Endodermal cell (in vitro differentiated cells): ENCODE measurements at regions not wholly inside any gene's neighbourhood (a gene's known extent, or its start where the extent isn't known, plus 50 kb on each side); places are given as distances from the start of the nearest gene placed in this dataset.

Experiments used
- DNase-seq: peaks from one replicate; pipeline ENCODE4 v3.0.0-alpha.2; 2017
- H3K27ac ChIP-seq: 2 replicates; pipeline ENCODE4 v1.5.1; 2013; ENCODE audit warnings: mild to moderate bottlenecking, low read depth, low read length, moderate library complexity
- H3K27me3 ChIP-seq: 2 replicates; pipeline ENCODE4 v1.6.1; 2013; ENCODE audit warnings: mild to moderate bottlenecking, low read length, moderate library complexity; ENCODE audit not compliant: insufficient read depth, control insufficient read depth, poor library complexity, severe bottlenecking
- H3K36me3 ChIP-seq: 2 replicates; pipeline ENCODE4 v1.7.0; 2013; ENCODE audit warnings: mild to moderate bottlenecking, low read length, moderate library complexity; ENCODE audit not compliant: control insufficient read depth, insufficient read depth
- H3K4me1 ChIP-seq: one replicate; pipeline ENCODE4 v1.7.0; 2013; ENCODE audit warnings: low read length; ENCODE audit not compliant: control insufficient read depth, insufficient read depth
- H3K4me3 ChIP-seq: 2 replicates; pipeline ENCODE4 v1.5.1; 2013; ENCODE audit warnings: mild to moderate bottlenecking, low read length, moderate library complexity
- H3K9ac ChIP-seq: 2 replicates; pipeline ENCODE4 v1.6.1; 2013; ENCODE audit warnings: mild to moderate bottlenecking, low read length, moderate library complexity; ENCODE audit not compliant: poor library complexity, severe bottlenecking; ENCODE audit errors: extremely low read depth
- H3K9me3 ChIP-seq: 2 replicates; pipeline ENCODE4 v1.6.1; 2013; ENCODE audit warnings: mild to moderate bottlenecking, low read length, moderate library complexity; ENCODE audit not compliant: control insufficient read depth
- H3K27ac Mint-ChIP-seq: 2 replicates; pipeline ENCODE4 v1.8.0; 2020; ENCODE audit warnings: mixed read lengths
- H3K27me3 Mint-ChIP-seq: 2 replicates; pipeline ENCODE4 v1.8.0; 2021; ENCODE audit warnings: mild to moderate bottlenecking, mixed read lengths; ENCODE audit not compliant: insufficient read depth
- H3K36me3 Mint-ChIP-seq: 2 replicates; pipeline ENCODE4 v1.8.0; 2020; ENCODE audit warnings: low read depth, mixed read lengths
- H3K4me1 Mint-ChIP-seq: 2 replicates; pipeline ENCODE4 v1.8.0; 2020; ENCODE audit warnings: mixed read lengths
- H3K4me3 Mint-ChIP-seq: 2 replicates; pipeline ENCODE4 v1.8.0; 2020; ENCODE audit warnings: mild to moderate bottlenecking, moderate library complexity, mixed read lengths
- H3K9me3 Mint-ChIP-seq: 2 replicates; pipeline ENCODE4 v1.8.0; 2020; ENCODE audit warnings: mild to moderate bottlenecking, mixed read lengths
- CTCF ChIP-seq: fragments of 200-600 bp; sonication (generic); conservative IDR thresholded peaks from 2 replicates; pipeline ENCODE4 v1.5.0; 2021; ENCODE audit warnings: antibody characterized with exemption, mild to moderate bottlenecking
- WGBS, 2 experiments: methylation state at CpG; one replicate each; pipeline versions ENCODE4 v1.1.5 to v1.1.7; 2013; ENCODE audit warnings: missing lambda C conversion rate in 2 of 2, mixed read lengths in 1 of 2; ENCODE audit not compliant: insufficient coverage in 1 of 2, insufficient read length in 1 of 2; 5-methylcytosine and 5-hydroxymethylcytosine counted together

GRCh38 chr17:79501910-79502309 is 108.9 kb downstream of the RBFOX3 start:
- DNase-seq, result no peak
- Mint-ChIP-seq H3K27me3 (no peaks in the 10 kb centered on the region), H3K9me3 (no peaks in the 10 kb centered on the region), H3K27ac (no peak overlapping the region), H3K4me3 (no peak overlapping the region), H3K36me3 (no peaks in the 10 kb centered on the region), H3K4me1 (no peaks in the 10 kb centered on the region)
- 91 to 100% methylated on average over 3 of the region's 3 CpGs for WGBS, 2 experiments
- H3K9ac ChIP-seq, result no peak overlapping the region
- no peaks in the 10 kb centered on the region for H3K36me3 ChIP-seq
- no peak for TF ChIP-seq CTCF
- H3K4me3 ChIP-seq, result no peak overlapping the region
- no peaks in the 10 kb centered on the region for H3K27me3 ChIP-seq
- no peak overlapping the region for H3K27ac ChIP-seq
- H3K9me3 ChIP-seq, result no peaks in the 10 kb centered on the region
- H3K4me1 ChIP-seq, result no peaks in the 10 kb centered on the region

- Histone ChIP-seq H3K4me3 (no peak overlapping the region), H3K9me3 (no peaks in the 10 kb centered on the region), H3K4me1 (no peaks in the 10 kb centered on the region), H3K27ac (peak overlapping the region; percentile 66), H3K27me3 (no peaks in the 10 kb centered on the region), H3K9ac (no peak overlapping the region), H3K36me3 (no peaks in the 10 kb centered on the region)
- Mint-ChIP-seq H3K27me3 (no peaks in the 10 kb centered on the region), H3K4me1 (no peaks in the 10 kb centered on the region), H3K27ac (no peak overlapping the region), H3K4me3 (no peak overlapping the region), H3K36me3 (no peaks in the 10 kb centered on the region), H3K9me3 (no peaks in the 10 kb centered on the region)
- TF ChIP-seq CTCF, result no peak
- no peak for DNase-seq
- 77 to 79% methylated on average over 17 to 23 of the region's 23 CpGs for WGBS, 2 experiments
Measured at GRCh38 chr17:79500745-79501618, 109.9 kb downstream of the RBFOX3 start.

GRCh38 chr17:79498854-79499253 is 112.0 kb downstream of the RBFOX3 start:
- Mint-ChIP-seq H3K4me3 (no peak overlapping the region), H3K36me3 (no peaks in the 10 kb centered on the region), H3K9me3 (no peaks in the 10 kb centered on the region), H3K4me1 (no peaks in the 10 kb centered on the region), H3K27me3 (peaks cover 2% of the 10 kb centered on the region), H3K27ac (no peak overlapping the region)
- Histone ChIP-seq H3K27me3 (no peaks in the 10 kb centered on the region), H3K4me1 (no peaks in the 10 kb centered on the region), H3K36me3 (no peaks in the 10 kb centered on the region), H3K9ac (no peak overlapping the region), H3K27ac (no peak overlapping the region), H3K9me3 (no peaks in the 10 kb centered on the region), H3K4me3 (no peak overlapping the region)
- no peak for TF ChIP-seq CTCF
- 0% methylated on average over 1 of the region's 1 CpG for WGBS, 2 experiments
- DNase-seq, result no peak
